ENCODE measurements at regions not wholly inside any gene's neighbourhood (a gene's known extent, or its start where the extent isn't known, plus 50 kb on each side); places are given as distances from the start of the nearest gene placed in this dataset.

DNA sequence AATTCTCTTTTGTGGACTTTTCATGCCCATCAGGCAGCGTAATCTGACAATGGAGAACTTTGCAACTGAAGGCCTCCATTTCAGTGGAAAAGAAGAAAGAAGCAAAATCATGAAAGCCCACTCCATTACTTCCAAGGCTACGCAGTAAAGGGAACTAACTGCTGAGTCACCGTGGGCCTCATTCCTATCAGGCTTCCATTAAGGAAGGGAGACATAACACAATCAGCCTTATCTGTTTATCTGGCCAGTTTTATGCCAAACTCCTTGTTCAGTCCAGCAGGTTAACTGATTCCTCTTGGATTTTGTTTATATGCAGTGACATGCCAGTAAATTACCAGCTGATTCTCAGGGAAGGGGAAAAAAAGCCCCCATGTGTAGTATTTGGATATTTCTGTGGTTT is 56.8 kb upstream of the KATNAL1 start:
- Histone ChIP-seq H3K27ac (peak overlapping the region; percentile 69), H3K4me3 (no peak overlapping the region), H3K36me3 (no peaks in the 10 kb centered on the region), H3K9me3 (ENCODE audit: low read depth) (no peaks in the 10 kb centered on the region), H3K4me1 (ENCODE audit: low read depth) (peaks cover 26% of the 10 kb centered on the region), H3K27me3 (no peaks in the 10 kb centered on the region)
- TF ChIP-seq, protein P1, sequence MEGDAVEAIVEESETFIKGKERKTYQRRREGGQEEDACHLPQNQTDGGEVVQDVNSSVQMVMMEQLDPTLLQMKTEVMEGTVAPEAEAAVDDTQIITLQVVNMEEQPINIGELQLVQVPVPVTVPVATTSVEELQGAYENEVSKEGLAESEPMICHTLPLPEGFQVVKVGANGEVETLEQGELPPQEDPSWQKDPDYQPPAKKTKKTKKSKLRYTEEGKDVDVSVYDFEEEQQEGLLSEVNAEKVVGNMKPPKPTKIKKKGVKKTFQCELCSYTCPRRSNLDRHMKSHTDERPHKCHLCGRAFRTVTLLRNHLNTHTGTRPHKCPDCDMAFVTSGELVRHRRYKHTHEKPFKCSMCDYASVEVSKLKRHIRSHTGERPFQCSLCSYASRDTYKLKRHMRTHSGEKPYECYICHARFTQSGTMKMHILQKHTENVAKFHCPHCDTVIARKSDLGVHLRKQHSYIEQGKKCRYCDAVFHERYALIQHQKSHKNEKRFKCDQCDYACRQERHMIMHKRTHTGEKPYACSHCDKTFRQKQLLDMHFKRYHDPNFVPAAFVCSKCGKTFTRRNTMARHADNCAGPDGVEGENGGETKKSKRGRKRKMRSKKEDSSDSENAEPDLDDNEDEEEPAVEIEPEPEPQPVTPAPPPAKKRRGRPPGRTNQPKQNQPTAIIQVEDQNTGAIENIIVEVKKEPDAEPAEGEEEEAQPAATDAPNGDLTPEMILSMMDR (IDR thresholded peaks at IDR 0.05; ENCODE audit: low read depth, low read length): no peak
- peak in 1 of 2 donors; percentile 38 for DNase-seq (ENCODE audit: low read depth in 1 of 2, low spot score in 1 of 2)

DNA sequence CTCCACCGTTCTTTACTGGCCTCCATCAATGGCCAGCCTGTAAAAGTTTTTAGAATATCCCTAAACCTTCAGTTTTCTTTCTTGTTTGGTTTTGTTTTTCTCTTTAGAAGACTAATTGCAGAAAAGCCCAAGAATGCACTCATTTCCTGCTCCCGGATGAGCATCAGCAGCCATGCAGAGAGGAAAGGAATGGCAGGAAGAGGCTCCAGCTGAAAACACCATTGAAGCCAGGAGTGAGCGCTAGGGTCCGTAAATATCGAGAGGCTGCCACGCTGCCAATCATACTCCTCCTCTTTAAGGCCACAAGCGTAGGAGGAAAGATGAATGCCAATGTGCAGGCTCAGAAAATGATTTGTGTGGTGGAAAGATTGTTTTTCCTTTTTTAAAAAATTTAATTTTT is 57.4 kb upstream of the UBE2L5 start:
- peak in 1 of 2 donors; percentile 49 for DNase-seq (ENCODE audit: low read depth in 1 of 2, low spot score in 1 of 2)
- H3K4me1 ChIP-seq (ENCODE audit: low read depth): peaks cover 26% of the 10 kb centered on the region
- H3K9me3 ChIP-seq (ENCODE audit: low read depth): no peaks in the 10 kb centered on the region
- no peak overlapping the region for H3K4me3 ChIP-seq
- TF ChIP-seq, protein P1 (IDR thresholded peaks at IDR 0.05; ENCODE audit: low read depth, low read length): no peak
- H3K27ac ChIP-seq: no peak overlapping the region
- H3K36me3 ChIP-seq: no peaks in the 10 kb centered on the region
- no peaks in the 10 kb centered on the region for H3K27me3 ChIP-seq

DNA sequence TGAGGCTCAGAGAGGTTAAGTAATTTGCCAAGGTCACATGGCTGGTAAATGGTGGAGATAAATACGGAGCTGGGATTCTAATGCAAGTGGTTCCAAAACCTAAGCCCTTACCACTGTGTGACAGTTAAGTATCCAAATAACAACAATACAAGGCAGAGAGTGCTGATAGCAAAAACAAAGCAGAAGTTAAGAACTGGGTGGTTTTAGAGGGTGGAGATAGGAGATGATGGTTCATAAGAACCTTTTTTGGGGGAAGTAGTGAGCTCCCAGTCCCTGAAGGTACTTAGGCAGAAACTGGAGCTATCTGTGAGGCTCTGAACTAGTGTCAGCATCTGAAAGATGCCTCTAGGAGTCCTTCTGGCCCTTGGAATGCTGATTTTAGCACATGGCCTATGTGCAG is 56.2 kb upstream of the UBE2L5 start:
- Histone ChIP-seq H3K9me3 (ENCODE audit: low read depth) (no peaks in the 10 kb centered on the region), H3K27me3 (no peaks in the 10 kb centered on the region), H3K4me3 (no peak overlapping the region), H3K4me1 (ENCODE audit: low read depth) (peaks cover 26% of the 10 kb centered on the region), H3K36me3 (no peaks in the 10 kb centered on the region), H3K27ac (no peak overlapping the region)
- TF ChIP-seq, protein P1 (IDR thresholded peaks at IDR 0.05; ENCODE audit: low read depth, low read length): no peak
- no peak for DNase-seq (ENCODE audit: low read depth in 1 of 2, low spot score in 1 of 2)

DNA sequence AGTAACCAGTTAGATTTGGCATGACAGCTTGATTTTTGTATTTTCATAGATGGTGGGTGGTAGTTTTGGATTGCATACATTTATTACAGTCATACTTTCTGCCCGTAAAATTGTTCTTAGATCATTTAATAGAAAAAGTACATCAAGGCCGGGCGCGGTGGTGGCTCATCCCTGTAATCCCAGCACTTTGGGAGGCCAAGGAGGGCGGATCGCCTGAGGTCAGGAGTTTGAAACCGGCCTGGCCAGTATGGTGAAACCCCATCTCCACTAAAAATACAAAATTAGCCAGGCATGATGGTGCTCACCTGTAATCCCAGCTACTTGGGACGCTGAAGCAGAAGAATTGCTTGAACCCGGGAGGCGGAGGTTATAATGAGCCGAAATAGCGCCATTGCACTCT is 55.0 kb upstream of the UBE2L5 start:
- no peak for DNase-seq (ENCODE audit: low read depth in 1 of 2, low spot score in 1 of 2)
- Histone ChIP-seq H3K27me3 (no peaks in the 10 kb centered on the region), H3K4me3 (no peak overlapping the region), H3K27ac (no peak overlapping the region), H3K36me3 (no peaks in the 10 kb centered on the region), H3K9me3 (ENCODE audit: low read depth) (no peaks in the 10 kb centered on the region), H3K4me1 (ENCODE audit: low read depth) (peaks cover 26% of the 10 kb centered on the region)
- TF ChIP-seq, protein P1 (IDR thresholded peaks at IDR 0.05; ENCODE audit: low read depth, low read length): no peak

DNA sequence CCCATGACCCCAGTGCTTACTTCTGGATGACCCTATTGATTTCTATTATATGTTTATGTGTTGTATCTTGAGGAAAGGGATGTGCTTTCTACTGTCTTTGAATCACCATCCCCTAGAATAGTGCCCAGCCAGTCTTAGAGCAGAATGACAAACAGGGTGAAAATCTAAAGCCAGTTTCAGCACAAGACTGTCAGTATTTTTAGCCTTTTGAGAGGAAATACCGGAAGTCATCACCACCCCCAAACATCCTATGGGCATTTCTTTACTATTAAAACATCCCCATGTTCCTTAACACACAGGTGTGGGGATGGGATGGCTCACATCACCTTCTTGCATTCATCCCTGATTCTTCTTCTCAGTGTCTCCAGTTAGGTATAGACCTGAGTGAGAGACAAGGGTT is 52.1 kb upstream of the UBE2L5 start:
- Histone ChIP-seq H3K36me3 (no peaks in the 10 kb centered on the region), H3K4me1 (ENCODE audit: low read depth) (peaks cover 8% of the 10 kb centered on the region), H3K27ac (no peak overlapping the region), H3K9me3 (ENCODE audit: low read depth) (no peaks in the 10 kb centered on the region), H3K4me3 (no peak overlapping the region), H3K27me3 (no peaks in the 10 kb centered on the region)
- no peak for DNase-seq (ENCODE audit: low read depth in 1 of 2, low spot score in 1 of 2)
- TF ChIP-seq, protein P1 (IDR thresholded peaks at IDR 0.05; ENCODE audit: low read depth, low read length): no peak
